ENCODE measurements at regions not wholly inside any gene's neighbourhood (a gene's known extent, or its start where the extent isn't known, plus 50 kb on each side); places are given as distances from the start of the nearest gene placed in this dataset.

DNA sequence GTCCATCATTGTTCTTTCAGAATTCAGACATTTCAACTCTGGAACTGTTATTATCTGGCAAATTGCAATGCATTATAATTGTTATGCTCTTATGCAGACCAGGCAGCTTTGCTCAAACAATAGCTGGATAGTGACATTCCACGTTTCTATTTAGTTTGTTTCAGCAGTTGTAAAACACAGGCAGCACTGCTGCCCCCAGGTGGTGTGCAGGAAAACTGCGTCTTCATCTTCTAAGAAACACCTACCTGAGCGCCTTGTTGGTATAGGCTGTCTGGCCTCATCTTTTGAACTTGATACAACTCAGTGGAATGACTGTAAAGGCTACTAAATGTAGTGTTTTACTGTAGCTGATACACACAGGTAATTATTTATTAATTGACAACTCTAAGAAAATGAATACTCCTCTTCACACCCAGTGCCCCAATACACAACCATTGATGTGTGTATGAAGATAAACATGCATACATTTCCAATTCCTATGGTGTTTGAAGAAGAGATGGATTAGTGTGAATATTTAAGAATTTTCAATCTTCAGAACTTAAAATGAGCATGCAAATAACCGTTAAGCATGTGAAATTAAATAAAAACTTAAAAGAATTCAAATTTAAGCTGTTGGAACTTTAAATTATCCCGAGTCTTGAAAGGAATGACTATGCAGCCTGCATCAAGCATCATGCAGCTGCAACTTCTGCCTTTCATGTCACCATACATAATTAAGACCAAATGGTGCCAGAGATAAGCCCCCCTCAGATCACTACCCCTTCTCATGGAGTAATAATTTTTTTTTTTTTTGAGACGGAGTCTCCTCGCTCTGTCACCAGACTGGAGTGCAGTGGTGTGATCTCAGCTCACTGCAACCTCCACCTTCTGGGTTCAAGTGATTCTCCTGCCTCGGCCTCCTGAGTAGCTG is 85.6 kb downstream of the CD8B2 start:
- DNase-seq, result peak in 1 of 2 donors; percentile 35

DNA sequence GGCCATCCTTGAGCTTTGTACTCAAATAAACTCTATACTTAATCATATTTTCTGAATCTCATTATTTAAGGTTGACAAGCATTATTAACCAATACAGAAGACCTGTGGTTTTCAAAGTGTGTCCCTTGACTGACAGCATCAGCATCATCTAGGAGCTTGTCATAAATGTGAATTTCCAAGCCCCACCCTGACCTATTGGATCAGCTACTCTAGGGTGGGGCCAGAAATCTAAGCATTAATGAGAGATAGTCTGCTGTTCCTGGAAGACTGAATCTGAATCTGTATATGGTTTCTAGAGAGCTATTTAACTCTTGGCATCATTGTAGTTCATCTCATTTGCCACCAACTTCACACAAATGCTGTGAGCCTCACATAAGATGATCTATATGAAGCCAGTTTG is 86.6 kb downstream of the CD8B2 start:
- no peak for DNase-seq

DNA sequence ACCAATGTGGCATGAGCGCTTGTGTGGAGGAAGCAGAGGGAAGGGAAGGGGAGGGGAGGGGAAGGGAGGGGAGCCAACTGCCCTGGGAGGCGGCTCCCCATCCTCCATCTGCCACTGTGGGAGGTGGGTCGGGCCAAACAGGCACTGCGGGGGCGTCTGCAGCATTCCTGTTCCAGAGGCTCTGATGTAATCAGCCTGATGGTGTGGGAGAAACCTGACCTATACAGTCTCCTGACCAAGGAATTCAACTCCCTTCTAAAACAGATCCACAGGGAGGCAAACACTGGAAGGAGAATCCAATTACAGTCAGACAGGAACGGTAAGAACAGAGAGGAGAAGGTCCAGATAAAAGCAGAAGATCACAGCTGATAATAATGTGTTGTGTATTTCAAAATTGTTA is 88.8 kb downstream of the CD8B2 start:
- DNase-seq, result no peak

DNA sequence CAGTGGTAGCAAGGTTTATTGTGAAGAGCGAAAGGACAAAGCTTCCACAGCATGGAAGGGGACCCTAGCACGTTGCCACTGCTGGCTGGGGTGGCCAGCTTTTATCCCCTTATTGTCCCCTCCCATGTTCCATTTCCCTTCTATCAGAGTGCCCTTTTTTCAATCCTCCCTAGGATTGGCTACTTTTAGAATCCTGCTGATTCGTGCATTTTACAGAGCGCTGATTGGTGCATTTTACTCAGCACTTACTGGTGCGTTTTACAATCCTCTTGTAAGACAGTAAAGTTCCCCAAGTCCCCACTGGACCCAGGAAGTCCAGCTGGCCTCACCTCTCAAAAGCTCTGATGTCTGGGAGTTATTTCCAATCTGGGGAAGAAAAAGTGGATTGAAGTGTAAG is 90.1 kb downstream of the CD8B2 start:
- DNase-seq, result no peak

DNA sequence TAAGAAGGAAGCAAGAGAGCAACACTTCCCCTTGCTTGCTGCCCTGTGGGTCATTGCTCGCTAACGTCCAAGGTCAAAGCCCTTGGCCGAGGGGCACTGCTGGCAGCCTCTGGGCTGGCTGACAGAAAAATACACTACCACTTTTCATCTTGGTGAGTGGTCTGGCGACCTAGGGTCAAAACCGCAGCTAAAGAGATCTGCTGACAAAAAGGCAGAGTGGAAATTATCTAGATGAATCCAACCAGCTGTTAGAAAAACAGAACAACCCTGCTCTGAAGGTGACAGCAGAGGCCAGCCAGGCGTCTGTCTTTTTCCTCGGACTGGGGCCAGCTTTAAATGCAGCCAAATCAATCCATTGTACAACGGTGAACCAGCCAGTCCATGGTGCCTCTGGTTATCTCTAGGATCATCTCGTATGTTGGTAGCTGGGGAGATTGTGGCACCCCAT is 92.6 kb downstream of the CD8B2 start:
- no peak for DNase-seq

DNA sequence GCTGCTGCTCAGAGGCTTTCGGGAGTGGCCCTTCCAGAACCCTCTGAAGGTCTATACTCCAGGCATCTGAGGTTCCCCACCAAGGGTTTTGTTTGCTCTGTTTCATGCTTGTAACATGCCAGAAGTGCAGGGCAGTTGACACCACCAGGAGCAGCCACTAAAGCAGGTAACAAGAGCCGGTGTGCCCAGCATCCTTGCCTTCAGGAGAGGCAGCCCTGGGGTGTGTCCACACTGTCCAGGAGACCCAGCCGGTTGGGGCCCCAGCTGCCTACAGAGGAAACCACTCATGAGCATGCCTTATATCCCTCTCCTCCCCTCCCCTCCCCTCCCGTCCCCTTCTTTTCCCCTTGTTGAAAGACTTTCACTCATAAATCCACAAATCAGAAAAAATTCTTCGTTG is 93.1 kb downstream of the CD8B2 start:
- no peak for DNase-seq

DNA sequence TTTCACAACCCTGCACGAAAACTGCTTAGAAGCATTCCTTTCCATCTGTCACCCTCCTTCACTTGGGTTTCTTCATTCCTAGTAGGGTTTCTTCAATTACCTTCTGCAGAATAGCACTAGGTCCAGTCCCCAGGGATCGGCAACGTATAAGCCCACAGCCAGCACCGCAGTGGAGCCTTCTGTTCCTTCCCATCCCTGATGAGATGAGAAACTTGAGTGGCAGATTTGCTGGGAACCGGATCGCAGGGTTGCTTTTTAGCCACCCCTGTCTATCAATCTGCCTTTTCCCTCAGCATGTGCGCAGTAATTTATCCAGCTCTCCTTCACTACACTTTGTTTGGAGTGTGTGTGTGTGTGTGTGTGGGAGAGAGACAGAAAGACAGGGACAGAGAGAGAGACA is 94.2 kb downstream of the CD8B2 start:
- no peak for DNase-seq

DNA sequence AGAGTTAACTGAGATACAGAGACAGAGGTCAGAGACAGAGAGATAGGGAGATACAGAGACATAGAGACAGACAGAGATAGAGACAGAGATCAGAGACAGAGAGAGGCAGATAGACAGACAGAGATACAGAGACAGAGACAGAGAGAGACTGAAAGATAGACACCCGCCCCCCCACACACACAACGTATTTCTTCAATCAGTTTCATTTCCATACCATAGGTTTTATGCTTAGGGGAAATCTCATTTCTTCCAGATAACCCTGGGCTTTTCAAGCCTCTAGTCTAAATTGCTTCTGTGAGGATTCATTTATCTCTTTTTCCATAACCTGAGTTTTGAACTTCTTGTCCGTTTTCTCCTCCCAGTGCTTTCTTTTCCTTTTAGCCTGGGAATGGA is 94.6 kb downstream of the CD8B2 start:
- no peak for DNase-seq

DNA sequence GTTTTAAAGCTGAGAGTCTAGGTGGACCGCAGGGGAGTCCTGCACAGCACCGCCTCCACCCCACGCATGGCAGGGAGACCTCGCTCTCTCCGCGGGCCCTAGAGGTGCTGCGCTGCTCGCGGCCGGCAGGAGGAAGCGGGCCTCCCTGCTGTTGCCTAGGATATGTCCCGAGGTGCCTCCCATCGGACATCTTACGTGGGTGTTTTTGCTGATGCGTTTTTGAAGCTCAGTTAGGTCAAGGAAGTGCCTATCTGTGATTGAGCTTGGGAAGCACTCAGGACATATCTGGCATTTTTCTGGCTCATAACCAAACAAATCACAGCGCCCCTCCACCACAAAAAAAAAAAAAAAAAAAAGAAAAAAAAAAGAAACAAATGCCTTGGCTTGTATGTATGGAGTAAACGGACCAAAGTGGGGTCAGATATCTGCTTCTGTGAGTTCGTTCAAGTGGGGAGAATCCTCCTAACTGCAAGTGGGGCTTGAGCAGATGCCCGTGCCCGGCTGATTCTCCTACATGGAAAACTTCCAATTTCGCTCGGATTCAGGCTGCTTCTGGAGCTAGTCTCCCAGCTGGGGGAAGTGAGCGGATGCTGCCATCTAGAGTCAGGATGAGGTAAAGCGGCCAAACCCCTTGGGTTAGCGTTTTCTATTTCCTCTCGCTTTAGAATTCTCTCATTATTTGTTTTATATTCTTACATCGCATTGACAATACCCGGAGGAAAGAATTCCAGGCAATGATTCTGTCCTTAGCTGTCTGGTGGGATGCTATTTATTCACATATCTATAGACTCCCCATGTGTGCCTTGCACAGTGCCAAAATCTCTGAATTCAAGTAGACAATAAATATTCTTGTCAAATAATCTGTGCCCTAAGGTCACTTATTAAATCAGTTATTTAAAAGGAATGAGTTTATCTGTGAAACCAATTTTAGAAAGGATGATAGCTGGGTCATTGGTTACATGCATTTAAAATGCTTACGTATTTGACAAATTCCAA is 95.3 kb downstream of the CD8B2 start:
- peak; percentile 52 to 89 for DNase-seq

DNA sequence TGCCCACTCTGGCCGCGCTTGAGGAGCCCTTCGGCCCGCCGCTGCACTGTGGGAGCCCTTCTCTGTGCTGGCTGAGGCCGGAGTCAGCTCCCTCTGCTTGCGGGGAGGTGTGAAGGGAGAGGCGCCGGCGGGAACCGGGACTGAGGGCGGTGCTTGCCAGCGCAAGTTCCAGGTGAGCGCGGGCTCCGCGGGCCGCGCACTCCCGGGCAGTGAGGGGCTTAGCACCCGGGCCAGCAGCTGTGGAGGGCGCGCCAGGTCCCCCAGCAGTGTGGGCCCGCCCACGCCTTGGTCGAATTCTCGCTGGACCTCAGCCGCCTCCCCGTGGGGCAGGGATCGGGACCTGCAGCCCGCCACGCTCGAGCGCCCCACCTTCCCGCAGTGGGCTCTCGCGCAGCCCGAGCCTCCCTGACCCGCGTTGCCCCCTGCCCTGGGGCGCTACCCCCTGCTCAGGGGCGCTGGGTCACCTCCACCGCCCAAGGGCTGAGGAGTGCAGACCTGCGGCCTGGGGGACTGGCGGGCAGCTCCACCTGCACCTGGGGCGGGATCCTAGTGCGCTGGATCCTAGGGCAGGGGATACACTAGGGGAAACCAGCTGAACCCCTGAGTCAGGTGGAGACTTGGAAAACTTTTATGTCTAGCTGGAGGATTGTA is 97.3 kb downstream of the CD8B2 start:
- DNase-seq, result no peak

DNA sequence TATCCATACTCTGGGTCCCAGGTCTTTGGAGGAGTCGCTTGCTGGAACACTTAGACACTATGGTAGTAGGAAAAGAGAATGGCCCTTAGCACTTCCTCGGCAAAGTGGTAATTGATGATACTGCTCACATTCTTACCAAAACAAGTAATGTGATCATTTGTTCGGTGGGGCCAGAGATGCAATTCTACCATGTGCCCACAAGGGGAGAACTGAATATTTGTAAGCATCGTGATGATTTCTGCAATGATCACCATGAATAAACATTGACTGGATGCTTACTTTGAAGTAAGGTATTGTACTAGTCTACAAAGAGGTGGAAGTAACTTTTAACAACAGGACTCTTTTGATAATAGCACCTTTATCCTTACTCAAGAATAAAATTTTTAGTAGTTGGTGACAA is 109.7 kb downstream of the CD8B2 start:
- DNase-seq, result no peak

DNA sequence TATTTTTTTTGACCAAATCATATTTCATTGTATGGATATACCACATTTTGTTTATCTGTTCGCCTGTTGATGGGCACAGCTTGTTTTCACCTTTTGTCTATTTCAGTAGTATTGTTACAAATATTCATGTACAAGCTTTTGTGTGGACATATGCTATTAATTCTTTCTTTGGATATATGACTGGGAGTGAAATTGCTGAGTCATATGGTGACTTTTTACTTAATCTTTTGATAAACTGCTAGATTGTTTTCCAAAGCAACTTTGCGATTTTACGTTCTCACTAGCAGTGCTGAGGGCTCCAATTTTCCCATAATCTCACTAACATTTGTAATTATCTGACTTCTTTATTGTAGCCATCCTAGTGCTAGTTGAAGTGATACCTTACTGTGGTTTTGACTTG is 112.4 kb downstream of the CD8B2 start:
- no peak for DNase-seq

DNA sequence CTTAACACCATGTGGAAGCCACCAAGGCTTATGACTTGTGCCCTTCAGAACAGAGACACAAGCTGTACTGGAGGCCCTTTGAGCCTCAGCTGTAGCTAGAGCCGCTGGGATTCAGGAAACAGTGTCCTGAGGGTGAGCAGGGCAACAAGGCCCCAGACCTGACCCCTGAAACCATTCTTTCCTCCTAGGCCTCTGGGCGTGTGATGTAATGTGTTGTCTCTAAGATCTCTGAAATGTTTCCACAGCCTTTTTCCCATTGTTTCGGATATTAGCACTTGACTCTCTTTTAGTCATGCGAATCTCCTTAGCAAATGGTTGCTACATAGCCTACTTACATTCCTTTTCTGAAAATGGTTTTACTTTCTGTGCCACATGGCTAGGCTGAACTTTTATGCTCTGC is 114.9 kb downstream of the CD8B2 start:
- no peak for DNase-seq

DNA sequence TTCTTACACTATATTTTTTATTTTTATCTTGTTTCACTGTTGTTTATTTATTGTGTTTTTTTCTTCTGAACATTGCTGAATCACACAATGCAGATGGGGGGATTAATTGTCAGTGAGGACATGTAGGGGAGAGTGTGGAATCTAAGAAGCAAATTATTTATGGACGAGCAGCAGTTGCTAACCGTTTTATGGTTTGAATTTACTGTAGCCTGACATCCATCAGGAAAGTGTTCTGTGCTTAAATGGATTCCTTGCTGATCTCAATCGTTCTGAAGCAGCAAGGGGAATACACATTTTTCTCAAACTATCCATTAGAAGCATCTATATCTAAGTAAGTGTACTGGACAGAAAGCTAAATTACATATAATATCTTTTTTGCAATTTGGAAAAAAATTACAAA is 119.5 kb downstream of the CD8B2 start:
- no peak for DNase-seq

DNA sequence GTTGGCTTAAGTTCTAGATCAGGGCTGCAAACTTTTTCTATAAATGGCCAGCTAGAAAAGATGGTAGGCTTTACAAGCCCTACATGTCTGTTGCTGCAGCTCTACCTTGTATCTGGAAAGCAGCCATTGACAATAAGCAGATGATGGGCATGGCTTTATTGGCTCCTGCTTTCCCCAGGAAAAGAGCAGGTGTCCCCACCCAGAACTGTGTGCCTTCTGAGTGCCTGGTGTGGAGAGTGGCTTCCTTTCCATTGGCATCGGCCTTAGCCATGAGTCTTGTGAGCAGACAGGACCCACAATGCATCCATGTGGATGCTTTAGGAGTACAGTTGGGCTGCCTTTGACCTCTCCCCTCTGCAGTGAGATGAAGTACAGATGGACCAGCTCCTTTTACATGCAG is 120.2 kb downstream of the CD8B2 start:
- no peak for DNase-seq

DNA sequence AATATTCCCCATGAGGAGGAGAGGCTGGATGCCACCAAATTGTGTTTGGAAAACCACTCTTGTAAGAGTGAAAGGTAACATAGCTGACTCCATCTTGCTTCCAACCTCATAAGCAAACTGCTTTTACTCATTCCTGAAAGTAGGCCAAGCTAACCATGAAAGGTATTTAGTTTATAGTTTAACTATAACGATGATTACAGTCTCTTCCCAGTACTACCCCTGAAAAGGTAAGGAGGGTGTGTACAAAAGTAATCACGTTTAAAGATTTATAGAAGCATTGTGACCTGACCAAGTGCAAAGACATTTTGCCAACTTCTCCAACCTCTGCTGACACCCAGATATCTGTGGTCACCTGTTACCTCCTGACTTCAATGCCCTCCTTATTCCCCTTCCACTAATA is 122.6 kb downstream of the CD8B2 start:
- no peak for DNase-seq

DNA sequence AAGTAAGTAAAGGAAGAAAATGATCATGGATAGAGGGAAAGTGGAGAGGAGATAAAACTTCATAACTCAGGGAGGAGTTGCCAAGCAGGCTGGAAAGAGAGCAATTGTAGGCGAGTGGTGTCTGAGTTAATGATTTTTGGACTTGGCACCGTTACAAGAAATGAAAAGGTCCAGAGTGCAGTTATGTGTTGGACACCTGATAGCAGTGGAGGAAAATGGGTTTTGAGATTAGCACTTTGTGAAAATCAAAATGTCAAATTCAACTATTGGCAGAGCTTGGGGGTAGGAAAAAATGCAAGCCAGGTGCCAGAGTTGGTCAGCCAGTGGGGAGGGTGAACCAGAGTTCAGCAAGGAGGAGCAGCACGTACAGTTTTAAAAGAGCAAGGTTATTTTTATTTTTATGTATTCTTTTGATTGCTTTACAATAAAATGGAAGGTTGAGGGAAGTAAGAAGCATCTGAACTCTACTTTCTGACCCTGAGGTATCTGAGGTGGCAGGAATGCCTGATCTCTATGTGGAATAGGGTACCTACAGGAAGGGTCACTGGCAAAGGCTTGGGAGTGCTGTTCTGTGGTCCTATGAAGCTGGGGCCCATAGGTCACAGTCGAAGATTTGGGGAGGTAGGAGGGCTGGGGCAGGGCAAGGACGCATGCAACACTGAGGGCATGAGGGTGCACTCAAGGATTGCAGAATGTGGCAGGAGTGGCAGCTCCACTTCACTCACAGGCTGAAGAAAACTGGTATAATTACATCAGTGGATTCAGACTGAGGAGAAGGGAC is 127.5 kb downstream of the CD8B2 start:
- DNase-seq, result no peak

DNA sequence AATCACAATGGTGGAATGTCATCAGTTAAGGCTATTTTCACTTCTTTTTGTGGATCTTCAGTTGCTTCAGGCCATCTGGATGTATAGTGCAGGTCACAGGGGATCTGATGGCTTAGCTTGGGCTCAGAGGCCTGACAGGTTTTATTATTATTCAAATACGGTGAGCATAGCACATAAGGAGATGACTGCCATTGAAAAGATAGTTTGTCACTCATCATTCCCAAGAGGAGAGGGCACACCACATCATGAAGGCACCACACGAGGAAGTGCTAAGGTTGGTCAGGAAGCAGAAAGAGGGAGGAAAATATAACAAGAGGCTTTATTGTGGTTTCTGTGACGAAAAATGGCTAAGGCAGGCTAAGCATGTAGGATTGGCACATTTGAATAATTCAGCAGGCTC is 131.4 kb downstream of the CD8B2 start:
- DNase-seq, result no peak

DNA sequence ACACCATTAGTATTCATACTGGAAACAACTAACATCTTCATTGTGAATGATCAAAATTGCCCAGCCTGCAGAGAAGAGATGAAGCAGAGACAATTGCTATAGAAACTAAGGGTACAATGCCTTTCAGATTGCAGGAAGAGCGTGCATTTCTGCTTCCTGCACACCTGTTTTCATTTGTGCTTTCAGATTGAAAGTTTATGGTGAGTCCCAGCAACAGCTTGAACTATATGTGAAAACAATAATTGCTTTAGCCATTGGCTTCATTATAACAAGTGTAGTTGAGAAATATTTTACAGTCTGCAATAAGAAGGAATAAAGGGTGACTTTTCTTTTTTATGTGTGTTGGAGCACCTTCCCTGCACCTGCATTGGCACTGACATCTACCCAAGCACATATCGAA is 136.3 kb downstream of the CD8B2 start:
- no peak for DNase-seq

DNA sequence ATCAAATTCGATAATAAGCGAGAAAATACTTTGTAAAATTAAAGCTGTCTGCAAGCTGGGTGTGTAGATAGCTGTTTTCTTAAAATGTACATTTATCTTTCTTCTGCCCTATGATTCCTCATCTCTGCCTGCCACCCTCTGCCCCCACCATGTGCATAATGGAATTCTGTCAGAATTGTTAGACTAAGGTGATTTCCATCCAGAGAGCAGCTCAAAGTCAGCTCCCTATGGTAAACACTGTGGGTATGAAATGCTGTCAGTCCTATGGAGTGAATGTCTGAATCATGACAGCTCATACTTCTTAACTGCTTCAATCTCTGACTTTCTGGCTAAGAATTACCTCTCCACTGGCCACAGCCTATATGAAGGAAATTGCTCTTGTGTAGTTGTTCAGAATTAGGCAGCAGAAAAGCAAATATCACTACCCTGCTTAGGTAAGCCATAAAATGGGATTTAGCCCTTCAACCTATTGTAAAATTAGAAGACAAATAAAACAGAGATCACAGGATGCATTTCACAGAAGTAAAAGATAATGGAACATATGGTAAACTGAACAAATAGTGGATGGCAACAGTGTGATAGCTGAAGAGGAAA is 137.7 kb downstream of the CD8B2 start:
- no peak for DNase-seq

DNA sequence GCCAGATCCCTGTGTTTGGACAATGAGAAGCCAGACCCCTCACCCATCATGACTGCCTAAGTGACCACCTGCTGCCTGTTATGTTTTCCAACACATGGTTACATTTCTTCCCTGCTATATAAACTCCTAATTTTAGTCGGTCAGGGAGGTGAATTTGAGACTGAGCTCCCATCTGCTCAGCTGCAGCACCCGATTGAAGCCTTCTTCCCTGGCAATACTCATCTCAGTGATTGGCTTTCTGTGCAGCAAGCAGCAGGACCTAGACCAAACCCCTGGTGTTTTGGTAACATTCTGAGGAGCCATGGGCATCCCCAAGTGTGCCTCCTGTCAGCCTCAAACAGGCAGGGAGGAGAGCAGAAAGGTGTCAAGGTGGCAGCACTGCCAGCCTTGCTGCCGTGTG is 141.2 kb downstream of the CD8B2 start:
- no peak for DNase-seq

DNA sequence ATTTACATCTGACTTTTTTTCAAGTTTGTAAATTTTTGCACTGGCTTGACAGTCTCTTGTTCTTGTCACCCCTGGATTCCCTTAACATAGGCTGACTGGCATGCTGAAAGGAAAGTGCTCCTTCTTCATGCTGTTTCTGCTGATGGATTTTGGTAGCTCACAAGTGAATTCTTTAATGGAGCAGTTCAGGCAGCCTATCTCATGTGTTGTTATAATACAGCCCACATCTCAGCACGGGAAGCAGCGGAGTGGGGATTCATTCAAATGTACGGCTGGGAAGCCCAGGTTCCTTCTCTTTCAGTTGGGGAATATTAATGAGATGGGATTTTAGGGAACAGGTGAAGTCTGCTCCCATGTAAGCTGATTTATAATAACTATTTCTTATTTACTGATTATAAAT is 142.8 kb downstream of the CD8B2 start:
- no peak for DNase-seq

All from inflammatory macrophage treated with lipopolysaccharide for 1 hour (primary cell).